GM08714 (cell line): ENCODE measurements at regions not wholly inside any gene's neighbourhood (a gene's known extent, or its start where the extent isn't known, plus 50 kb on each side); places are given as distances from the start of the nearest gene placed in this dataset.
"Not testable (repeated sequence)": the region's sequence is repeated elsewhere in the genome, so short reads cannot be mapped to it uniquely, and the experiment has no call there.

Experiments used
- H3K4me3 ChIP-seq: fragments of 200-500 bp; sonication (Bioruptor generic); 2 replicates; pipeline ENCODE4 v1.5.1; 2014; ENCODE audit warnings: mild to moderate bottlenecking, low read length, inconsistent platforms
- ZNF274 ChIP-seq: IDR thresholded peaks from 2 replicates; pipeline ENCODE4 v1.6.1; 2012; ENCODE audit warnings: mild to moderate bottlenecking, low read depth, low read length

- no peak for TF ChIP-seq ZNF274
- no peak overlapping the region for H3K4me3 ChIP-seq
Observed at GRCh38 chr1:224559981-224560728, 56.0 kb upstream of the CNIH3 start.

GRCh38 chr1:224562881-224563280, 53.2 kb upstream of the CNIH3 start:
- H3K4me3 ChIP-seq: not testable (repeated sequence)

GRCh38 chr1:224563666-224564065, 52.5 kb upstream of the CNIH3 start:
- TF ChIP-seq ZNF274: no peak
- H3K4me3 ChIP-seq: no peak overlapping the region

- no peak overlapping the region for H3K4me3 ChIP-seq
- no peak for TF ChIP-seq ZNF274
Observed at GRCh38 chr1:224564454-224565084, 51.5 kb upstream of the CNIH3 start.

GRCh38 chr1:224565186-224565585, 50.9 kb upstream of the CNIH3 start:
- H3K4me3 ChIP-seq: no peak overlapping the region

GRCh38 chr1:224565611-224566406, 50.3 kb upstream of the CNIH3 start:
- TF ChIP-seq ZNF274: no peak
- H3K4me3 ChIP-seq: no peak overlapping the region

More at GRCh38 chr1:224565186-224565585, 50.9 kb upstream of the CNIH3 start:
- no peak for TF ChIP-seq ZNF274
